Fibroblast of lung (primary cell): ENCODE measurements at regions not wholly inside any gene's neighbourhood (a gene's known extent, or its start where the extent isn't known, plus 50 kb on each side); places are given as distances from the start of the nearest gene placed in this dataset.

Experiments used
- DNase-seq, 2 donors: peaks; one replicate each; pipeline versions ENCODE4 v3.0.0 to v3.0.0-alpha.2; 2010; ENCODE audit warnings: low read depth in 2 of 2
- H2AFZ ChIP-seq: 2 replicates; pipeline ENCODE4 v1.5.1; 2012; ENCODE audit warnings: low read length, control low read depth, inconsistent platforms
- H3K27ac ChIP-seq: 2 replicates; pipeline ENCODE4 v1.5.1; 2011; ENCODE audit warnings: low read length, control low read depth; ENCODE audit not compliant: insufficient read depth
- H3K27me3 ChIP-seq: 2 replicates; pipeline ENCODE4 v1.5.1; 2011; ENCODE audit warnings: mild to moderate bottlenecking, low read length; ENCODE audit not compliant: control insufficient read depth, insufficient read depth
- H3K36me3 ChIP-seq: 2 replicates; pipeline ENCODE4 v1.5.1; 2011; ENCODE audit warnings: low read length; ENCODE audit not compliant: control insufficient read depth, insufficient read depth
- H3K4me1 ChIP-seq: 2 replicates; pipeline ENCODE4 v1.5.1; 2011; ENCODE audit warnings: low read length; ENCODE audit not compliant: control insufficient read depth, insufficient read depth; ENCODE audit errors: extremely low read depth
- H3K4me2 ChIP-seq: 2 replicates; pipeline ENCODE4 v1.5.1; 2011; ENCODE audit warnings: low read length, control low read depth; ENCODE audit not compliant: insufficient read depth; ENCODE audit errors: extremely low read depth
- H3K4me3 ChIP-seq, 4 experiments: fragments of 200-600 bp in 1 of 4; sonication (generic) in 1 of 4; replicated peaks in 1 of 4; 2 replicates each; pipeline ENCODE4 v1.5.1; 2011 to 2016; ENCODE audit warnings: low read length in 4 of 4, low read depth in 3 of 4, mild to moderate bottlenecking in 3 of 4, control low read depth in 2 of 4, inconsistent platforms in 1 of 4, mixed read lengths in 1 of 4; ENCODE audit not compliant: insufficient read depth in 1 of 4; ENCODE audit errors: control extremely low read depth in 1 of 4
- H3K79me2 ChIP-seq: 2 replicates; pipeline ENCODE4 v1.5.1; 2012; ENCODE audit warnings: mild to moderate bottlenecking, low read length, inconsistent platforms; ENCODE audit not compliant: control insufficient read depth, insufficient read depth
- H3K9ac ChIP-seq: 2 replicates; pipeline ENCODE4 v1.5.1; 2011; ENCODE audit warnings: mild to moderate bottlenecking, low read length, control low read depth; ENCODE audit not compliant: insufficient read depth
- H3K9me3 ChIP-seq: 2 replicates; pipeline ENCODE4 v1.5.1; 2012; ENCODE audit warnings: low read depth, low read length; ENCODE audit not compliant: control insufficient read depth, insufficient read depth
- H4K20me1 ChIP-seq: 2 replicates; pipeline ENCODE4 v1.5.1; 2011; ENCODE audit warnings: low read length; ENCODE audit not compliant: control insufficient read depth, insufficient read depth; ENCODE audit errors: extremely low read depth
- EZH2 ChIP-seq: IDR thresholded peaks from 2 replicates; pipeline ENCODE4 v1.5.1; 2012; ENCODE audit warnings: low read length, control low read depth, mild to moderate bottlenecking; ENCODE audit errors: missing control alignments
- TF ChIP-seq, protein P1 (sequence below), 2 donors: IDR thresholded peaks in 1 of 2; conservative IDR thresholded peaks in 1 of 2; 1 replicate in 1 of 2; 2 replicates in 1 of 2; pipeline ENCODE4 v1.5.1; 2011 to 2012; ENCODE audit warnings: low read length in 2 of 2, control low read depth in 1 of 2, inconsistent platforms in 1 of 2, low read depth in 1 of 2, mild to moderate bottlenecking in 1 of 2

DNA sequence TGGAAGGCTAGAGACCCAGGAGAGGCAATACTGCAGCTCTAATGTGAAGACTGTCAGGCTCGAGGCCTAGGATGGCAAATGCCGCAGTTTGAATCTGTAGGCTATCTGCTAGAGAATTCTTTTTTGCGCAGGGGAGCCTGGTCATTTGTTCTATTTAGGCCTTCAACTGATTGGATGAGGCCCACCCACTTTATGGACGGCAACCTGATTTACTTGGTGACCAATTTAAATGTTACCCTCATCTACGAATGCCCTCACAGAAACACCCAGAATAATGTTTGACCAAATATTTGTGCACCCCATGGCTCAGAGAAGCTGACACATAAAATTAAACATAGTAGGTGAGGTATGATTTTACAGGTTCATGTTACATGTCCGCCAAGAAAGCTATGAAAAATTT, 300.7 kb upstream of the GRM7 start:
- H2AFZ ChIP-seq: no peak overlapping the region
- no peaks in the 10 kb centered on the region for H3K36me3 ChIP-seq
- H3K27ac ChIP-seq: no peak overlapping the region
- no peaks in the 10 kb centered on the region for H3K9me3 ChIP-seq
- no peaks in the 10 kb centered on the region for H3K79me2 ChIP-seq
- no peak overlapping the region for H3K4me3 ChIP-seq
- no peaks in the 10 kb centered on the region for H4K20me1 ChIP-seq
- H3K9ac ChIP-seq: no peak overlapping the region
- no peaks in the 10 kb centered on the region for H3K4me1 ChIP-seq
- H3K27me3 ChIP-seq: no peaks in the 10 kb centered on the region
- no peak overlapping the region for H3K4me2 ChIP-seq
- no peak for DNase-seq
- TF ChIP-seq EZH2: no peak
- TF ChIP-seq, protein P1, sequence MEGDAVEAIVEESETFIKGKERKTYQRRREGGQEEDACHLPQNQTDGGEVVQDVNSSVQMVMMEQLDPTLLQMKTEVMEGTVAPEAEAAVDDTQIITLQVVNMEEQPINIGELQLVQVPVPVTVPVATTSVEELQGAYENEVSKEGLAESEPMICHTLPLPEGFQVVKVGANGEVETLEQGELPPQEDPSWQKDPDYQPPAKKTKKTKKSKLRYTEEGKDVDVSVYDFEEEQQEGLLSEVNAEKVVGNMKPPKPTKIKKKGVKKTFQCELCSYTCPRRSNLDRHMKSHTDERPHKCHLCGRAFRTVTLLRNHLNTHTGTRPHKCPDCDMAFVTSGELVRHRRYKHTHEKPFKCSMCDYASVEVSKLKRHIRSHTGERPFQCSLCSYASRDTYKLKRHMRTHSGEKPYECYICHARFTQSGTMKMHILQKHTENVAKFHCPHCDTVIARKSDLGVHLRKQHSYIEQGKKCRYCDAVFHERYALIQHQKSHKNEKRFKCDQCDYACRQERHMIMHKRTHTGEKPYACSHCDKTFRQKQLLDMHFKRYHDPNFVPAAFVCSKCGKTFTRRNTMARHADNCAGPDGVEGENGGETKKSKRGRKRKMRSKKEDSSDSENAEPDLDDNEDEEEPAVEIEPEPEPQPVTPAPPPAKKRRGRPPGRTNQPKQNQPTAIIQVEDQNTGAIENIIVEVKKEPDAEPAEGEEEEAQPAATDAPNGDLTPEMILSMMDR (conservative IDR thresholded peaks at IDR 0.05 in 1 of 2, IDR thresholded peaks at IDR 0.05 in 1 of 2; ENCODE audit: low read depth in 1 of 2, low read length in 2 of 2): no peak

GRCh38 chr3:6567241-6567640, 293.7 kb upstream of the GRM7 start:
- Histone ChIP-seq H3K36me3 (no peaks in the 10 kb centered on the region), H4K20me1 (no peaks in the 10 kb centered on the region), H3K27me3 (no peaks in the 10 kb centered on the region), H3K4me3 (no peak overlapping the region), H3K27ac (no peak overlapping the region), H3K79me2 (no peaks in the 10 kb centered on the region), H3K9ac (no peak overlapping the region), H3K4me2 (no peak overlapping the region), H3K9me3 (no peaks in the 10 kb centered on the region), H3K4me1 (no peaks in the 10 kb centered on the region), H2AFZ (no peak overlapping the region)
- DNase-seq: no peak
- no peak for TF ChIP-seq EZH2
- TF ChIP-seq, protein P1 (conservative IDR thresholded peaks at IDR 0.05 in 1 of 2, IDR thresholded peaks at IDR 0.05 in 1 of 2; ENCODE audit: low read depth in 1 of 2, low read length in 2 of 2): no peak

DNA sequence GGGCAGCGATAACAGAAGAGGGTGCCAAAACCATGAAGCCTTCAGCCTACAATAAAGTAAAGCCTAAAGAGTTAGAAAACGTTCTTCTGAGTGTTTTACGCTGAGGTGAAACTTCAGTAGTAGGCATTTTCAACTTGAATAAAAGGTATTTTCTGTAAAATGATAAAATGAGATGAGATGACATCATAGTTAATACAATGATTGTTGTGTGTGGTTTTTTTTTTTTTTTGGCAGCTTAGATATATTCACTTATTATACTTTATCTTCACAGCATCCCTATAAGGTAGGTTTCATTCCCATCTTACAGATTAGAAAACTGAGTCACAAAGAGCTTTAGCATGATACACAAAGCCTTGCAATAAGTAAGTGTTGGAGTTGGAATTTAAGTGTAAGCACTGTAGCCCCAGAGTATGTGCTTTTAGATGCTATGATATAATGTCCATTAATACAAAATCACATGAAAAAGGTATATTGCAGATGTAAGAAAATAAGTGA, 291.9 kb upstream of the GRM7 start:
- no peak overlapping the region for H3K4me2 ChIP-seq
- TF ChIP-seq, protein P1 (conservative IDR thresholded peaks at IDR 0.05 in 1 of 2, IDR thresholded peaks at IDR 0.05 in 1 of 2; ENCODE audit: low read depth in 1 of 2, low read length in 2 of 2): no peak
- TF ChIP-seq EZH2: no peak
- H3K4me3 ChIP-seq: no peak overlapping the region
- no peak overlapping the region for H2AFZ ChIP-seq
- H3K9ac ChIP-seq: no peak overlapping the region
- H3K27me3 ChIP-seq: no peaks in the 10 kb centered on the region
- no peaks in the 10 kb centered on the region for H4K20me1 ChIP-seq
- no peak for DNase-seq
- H3K79me2 ChIP-seq: no peaks in the 10 kb centered on the region
- H3K27ac ChIP-seq: no peak overlapping the region
- H3K36me3 ChIP-seq: no peaks in the 10 kb centered on the region
- H3K4me1 ChIP-seq: no peaks in the 10 kb centered on the region
- H3K9me3 ChIP-seq: no peaks in the 10 kb centered on the region
